Stimulated activated naive CD4-positive, alpha-beta T cell (primary cell): ENCODE measurements at regions not wholly inside any gene's neighbourhood (a gene's known extent, or its start where the extent isn't known, plus 50 kb on each side); places are given as distances from the start of the nearest gene placed in this dataset.

Source experiments
- DNase-seq, 6 experiments: peaks; one replicate each; lab custom pipeline; 2025; lab: John Stamatoyannopoulos, UW

DNA sequence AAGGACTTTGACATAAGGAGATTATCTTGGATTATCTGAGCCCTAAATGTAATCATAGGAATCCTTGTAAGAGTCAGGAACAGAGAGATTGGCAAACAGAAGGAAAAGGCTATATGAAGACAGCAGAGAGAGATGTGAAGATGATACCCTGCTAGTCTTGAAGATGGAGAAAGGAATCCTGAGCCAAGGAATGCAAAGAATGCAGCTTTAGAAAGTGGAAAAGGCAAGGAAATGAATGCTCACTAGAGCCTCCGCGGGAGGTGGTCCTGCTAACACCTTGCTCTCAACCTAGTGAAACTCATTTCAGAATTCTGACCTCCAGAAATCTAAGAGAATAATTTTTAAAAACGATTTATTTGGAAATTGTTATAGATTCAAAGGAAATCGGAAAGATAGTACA, 117.1 kb downstream of the TBXT start:
- DNase-seq: no peak

DNA sequence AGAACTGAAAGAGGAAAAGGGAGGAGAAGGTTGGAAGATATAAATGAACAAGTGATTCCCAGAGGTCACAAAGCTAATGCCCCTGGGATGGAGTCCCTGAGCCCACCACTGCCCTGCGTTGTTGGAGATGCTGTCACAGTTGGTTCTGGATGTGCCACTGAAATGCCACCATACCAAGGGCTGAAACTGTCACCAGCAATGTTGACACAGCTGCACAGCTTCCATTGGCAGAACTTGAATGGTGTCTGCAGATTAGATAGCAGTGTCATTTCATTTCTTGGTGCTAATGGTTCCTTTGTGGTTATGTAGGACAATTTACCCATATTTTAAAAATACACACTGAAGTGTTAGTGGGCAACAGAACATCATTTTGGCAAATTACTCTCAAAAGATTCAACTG, 120.7 kb downstream of the TBXT start:
- DNase-seq: no peak

DNA sequence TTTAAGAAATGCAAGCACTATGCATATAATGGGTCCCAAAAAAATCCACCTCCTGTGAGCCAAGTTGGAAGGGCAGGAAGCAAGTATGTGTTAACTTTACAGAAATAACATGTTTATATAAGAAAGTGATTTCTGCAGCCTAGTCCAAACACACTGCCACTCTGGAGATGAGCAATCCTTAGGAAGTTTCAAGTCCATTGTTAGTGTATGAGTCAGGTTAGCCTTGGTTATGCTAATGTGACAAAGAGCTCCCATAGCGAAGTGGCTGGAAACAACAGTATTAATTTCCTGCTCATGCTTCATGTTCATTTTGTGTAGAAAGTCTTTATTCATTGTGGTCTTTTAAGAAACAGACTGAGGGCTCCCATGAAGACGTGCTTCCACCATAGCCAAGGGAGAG, 121.4 kb downstream of the TBXT start:
- no peak for DNase-seq

DNA sequence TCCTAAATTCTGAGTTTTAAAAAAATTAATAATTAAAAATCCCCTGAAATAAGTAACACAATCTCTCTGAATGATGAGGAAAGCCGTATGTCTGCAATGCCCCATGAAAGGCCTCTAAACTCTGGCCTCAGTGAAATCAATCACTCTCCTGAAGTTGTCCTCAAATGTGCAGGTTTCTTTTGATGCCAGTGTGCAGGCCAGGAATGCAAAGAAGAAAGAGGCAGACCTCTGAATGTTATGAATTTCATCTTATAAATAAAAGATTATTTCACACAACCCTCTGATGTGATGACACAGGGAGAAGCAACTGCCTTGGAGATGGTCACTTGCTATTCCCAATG, 121.8 kb downstream of the TBXT start:
- DNase-seq: no peak

DNA sequence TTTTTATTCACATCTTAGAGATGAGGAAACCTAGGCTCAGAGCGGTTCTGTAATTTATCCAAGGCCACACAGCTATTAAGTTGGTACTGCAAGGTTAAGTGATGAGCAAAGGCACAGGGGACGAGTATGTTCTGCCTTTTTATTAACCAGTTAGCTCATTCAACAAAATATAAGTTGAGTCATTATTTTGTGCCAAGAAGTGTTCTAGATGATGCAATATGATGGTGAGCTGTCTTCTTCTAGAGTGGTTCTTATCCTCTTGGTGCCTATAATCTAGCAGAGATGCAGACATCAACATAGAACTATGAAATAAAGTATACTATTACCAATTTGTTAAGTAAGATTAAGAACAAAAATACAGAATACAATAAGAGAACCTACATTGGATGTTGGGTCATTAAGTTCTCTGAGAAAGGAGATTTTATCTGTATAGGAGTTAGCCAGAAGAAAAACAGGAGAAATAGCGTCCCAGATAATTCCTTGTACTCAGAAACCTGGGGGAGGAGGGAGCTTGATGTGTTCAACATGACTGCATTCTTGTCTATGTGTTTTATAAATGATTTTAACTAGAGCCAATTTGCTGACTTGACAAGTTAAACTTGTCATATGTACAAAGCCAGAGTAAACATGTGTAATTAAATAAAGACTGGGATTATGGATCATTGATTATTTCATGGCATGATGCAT, 122.3 kb downstream of the TBXT start:
- DNase-seq: no peak

DNA sequence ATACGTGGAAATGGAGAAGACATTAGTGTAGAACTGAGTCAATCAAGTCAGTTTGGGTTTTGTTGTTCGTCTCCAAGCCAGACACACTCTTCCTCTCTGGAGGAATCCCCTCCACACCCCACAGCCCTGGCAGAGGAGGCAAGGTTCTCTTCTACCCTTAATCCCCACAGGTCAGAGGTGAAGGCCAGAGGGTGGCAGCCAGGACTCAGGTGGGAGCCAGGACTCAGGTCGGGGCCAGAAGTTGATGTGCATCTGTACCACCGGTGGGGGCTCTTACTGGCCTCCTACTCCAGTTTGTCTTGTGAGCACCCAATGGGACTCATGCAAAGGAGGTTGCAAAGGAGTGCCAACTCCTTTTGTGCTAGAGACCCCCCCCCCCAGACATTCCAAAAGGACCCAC, 126.4 kb downstream of the TBXT start:
- DNase-seq: no peak

DNA sequence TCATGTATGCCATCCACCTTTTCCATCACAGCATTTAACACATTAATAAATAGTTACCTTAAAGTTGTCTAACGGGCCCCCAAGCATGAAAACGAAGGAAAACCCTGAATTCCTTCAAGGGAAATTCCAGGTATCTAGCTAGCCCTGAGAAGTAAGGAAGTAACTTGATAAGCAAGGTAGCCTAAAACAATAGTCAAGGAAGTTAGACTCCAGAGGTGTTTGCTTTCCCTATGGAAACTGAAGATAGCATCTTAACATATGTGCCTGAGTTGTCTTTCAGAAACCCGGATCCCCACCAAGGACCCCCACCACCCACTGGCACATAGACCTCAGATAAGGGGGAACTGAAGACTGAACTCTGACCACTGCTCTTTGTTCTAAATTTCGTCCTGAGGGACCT, 127.4 kb downstream of the TBXT start:
- no peak for DNase-seq

DNA sequence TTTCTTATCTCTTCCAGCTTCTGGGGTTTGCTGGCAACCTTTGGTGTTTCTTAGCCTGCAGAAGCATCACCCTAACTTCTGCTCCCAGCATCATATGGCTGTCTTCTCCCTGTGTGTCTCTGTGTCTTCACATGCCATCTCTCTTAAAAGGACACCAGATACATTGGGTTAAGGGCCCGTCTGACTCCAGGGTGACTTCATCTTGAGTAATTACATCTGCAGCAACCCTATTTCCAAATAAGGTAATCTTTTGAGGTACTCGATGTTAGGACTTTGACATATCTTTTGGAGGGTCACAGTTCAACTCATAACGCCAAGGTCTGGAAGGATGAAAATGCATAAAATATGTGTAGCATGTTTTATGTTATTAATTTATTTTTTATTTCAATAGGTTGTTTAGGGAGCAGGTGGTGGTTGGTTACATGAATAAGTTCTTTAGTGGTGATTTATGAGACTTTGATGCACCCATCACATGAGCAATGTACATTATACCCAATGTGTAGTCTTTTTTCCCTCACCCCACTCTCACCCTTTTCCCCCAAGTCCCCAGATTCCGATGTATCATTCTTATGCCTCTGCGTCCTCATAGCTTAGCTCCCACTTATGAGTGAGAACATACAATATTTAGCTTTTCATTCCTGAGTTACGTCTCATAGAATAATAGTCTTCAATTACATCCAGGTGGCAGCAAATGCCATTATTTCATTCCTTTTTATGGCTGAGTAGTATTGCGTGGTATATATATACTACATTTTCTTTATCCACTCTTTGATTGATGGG, 131.1 kb downstream of the TBXT start:
- no peak for DNase-seq

DNA sequence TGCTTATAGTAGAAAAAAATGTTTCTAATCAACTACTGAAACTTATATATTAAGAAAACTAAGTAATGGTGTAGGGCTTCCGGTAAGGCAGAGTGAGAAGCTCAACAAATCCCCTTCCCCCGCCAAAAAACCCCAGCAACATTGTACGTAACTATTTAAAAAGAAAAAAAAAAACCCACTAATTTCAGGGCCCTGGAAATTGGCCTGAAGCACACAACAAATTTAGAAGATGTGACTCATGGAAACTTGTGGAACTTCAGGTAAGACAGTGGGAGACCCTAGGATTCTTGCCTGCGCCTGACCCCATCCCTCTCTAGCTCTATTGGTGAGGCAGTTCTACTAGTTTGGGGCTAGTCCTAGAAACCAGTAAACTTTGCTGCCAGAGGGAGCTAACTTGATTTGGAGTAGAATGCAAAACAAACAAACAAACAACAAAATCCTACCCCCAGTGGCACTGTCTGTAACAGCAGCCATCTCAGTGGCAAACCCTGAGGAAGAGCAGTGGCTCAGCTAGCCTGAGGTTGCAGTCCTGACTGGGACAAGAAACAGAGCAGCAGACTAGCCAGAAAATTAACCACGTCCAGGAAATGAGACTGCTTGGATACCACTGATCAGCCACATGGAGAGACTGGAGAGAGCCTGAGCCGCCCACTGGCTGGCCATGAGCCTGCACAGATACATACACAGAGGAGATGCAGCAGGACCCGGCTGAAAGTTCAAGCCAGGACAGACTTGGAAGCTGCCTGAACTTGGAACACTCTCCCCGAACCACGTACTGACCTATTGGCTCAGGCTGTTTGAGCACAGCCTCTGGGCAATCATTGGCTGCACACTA, 135.1 kb downstream of the TBXT start:
- DNase-seq: no peak

DNA sequence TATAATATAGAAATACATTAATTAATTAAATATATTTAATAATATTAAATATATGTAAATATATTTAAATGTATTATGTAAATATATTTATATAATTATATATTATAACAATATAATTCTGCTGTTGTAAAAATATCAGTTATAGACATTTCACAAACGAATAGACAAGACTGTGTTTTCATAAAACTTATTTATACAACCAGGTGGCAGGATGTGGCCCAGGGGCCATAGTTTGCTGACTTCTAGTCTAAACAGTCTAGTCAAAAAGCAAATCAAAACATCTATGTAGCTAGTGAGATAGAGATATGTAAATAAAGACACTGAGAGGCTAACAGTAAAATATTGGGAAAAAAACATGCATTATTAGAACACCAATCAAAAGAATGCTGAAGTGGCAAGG, 136.4 kb downstream of the TBXT start:
- DNase-seq: no peak

DNA sequence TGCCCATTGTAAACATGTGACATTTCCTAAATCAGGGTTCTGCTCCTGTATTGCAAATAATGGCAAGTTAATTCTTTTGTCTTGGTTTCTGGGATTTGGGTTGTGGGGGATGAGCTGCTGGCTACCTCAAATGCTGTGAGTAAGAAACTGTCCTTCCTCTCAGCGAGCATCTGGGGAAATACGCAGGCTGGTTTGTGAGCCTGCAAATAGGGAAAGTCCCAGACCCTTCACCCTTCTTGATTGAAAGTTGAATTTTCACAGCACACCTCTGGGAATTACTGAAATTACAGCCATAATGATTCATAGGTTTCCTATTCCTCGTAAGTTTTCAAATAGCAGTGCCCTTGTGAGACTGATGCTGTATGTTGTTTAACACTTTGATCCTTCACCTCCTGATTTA, 138.1 kb downstream of the TBXT start:
- DNase-seq: no peak

DNA sequence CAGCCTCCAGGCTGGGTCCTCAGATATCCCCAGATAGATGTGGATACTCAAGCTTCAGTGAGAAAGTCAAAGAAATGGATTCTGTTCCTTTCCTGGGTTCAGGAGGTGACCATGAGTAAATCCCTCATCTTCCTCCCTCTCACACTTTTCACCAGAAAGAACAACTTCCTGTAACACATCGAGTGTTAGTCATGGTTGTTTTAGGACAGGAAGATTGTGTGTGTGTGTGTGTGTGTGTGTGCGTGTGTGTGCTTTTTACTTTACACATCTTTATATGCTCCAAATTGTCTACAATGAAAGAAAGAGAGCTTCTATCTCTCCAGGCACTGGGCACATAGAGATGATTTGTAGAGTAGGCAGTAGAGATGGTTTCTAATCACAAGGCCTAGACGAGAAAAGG, 139.9 kb downstream of the TBXT start:
- no peak for DNase-seq

DNA sequence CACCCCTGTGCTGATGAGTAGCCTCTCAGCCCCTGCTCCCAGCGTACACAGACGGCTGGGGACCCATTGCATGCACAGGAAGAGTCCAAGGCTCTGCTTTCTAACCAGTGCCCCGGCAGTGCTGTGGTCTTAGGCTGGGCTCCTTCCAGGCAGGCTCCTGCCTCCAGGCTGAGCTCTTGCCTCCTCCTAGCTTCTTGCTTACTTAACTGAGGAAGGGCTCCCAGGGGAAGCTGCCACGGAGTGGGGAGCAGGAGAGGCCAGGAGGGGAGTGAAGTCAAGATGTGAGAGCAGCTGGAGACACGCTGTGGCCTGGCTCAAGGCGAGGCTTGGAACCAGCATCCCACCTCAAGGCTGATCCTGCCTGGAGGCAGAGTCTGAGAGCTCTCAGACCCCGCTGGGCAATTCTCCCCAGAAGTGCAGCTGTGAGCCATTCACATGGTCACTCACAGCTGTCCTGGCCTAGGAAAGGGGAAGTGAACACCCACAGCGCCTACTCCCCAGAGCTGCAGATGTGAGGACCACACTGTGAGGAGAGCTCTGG, 141.0 kb downstream of the TBXT start:
- DNase-seq: no peak

DNA sequence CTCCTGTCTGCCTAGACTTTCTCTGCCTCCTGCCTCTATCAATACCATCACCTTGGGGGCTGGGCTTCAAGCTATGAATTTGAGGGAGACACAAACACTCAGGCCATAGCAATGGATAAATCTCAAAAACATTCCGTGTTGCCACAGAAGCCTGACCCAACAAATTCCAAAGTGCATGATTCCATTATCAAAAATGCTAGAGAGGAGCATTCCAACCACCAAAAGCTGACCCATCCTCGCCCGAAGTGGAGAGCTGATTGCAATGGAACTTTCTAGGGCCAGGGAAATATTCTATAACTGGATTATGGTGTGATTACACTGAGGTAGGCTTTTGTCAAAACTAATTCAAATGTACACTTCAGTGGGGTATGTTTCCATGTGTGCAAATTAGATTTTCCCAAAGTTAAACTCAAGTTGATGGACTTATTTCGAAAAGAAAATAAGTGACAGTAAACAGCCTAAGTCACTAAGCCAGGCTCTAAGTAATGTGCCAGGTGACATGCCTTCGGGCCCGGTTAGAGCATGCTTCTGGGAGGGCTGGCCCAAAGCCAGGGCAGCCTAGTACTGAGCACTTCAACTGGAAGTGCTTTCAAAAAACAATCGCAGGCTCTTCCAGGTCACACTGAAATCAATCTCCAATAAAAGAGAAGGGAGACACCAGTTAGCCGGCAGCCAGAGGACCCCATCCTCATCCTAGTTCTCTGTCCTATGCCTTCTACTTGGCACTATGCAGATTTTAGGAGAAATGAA, 142.3 kb downstream of the TBXT start:
- DNase-seq: no peak

DNA sequence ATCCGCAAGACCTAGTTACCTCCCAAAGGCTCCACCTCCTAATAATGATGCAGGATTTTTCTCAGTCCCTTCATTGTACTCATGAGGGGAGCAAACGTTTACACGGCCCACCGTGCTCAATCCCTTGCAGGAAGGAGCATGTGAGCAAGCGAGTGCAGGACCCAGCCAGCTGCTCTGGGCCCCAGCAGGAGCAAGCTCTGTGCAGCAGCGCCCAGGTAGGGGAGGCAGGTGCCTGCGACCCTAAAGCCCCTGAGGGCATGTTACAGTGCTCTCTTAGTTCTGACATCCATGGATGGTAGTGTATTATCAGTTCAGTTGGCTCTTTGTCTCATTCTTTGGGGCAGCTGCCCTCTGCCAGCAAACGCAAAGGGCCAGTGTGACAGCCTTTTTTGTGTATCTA, 143.4 kb downstream of the TBXT start:
- DNase-seq: no peak

DNA sequence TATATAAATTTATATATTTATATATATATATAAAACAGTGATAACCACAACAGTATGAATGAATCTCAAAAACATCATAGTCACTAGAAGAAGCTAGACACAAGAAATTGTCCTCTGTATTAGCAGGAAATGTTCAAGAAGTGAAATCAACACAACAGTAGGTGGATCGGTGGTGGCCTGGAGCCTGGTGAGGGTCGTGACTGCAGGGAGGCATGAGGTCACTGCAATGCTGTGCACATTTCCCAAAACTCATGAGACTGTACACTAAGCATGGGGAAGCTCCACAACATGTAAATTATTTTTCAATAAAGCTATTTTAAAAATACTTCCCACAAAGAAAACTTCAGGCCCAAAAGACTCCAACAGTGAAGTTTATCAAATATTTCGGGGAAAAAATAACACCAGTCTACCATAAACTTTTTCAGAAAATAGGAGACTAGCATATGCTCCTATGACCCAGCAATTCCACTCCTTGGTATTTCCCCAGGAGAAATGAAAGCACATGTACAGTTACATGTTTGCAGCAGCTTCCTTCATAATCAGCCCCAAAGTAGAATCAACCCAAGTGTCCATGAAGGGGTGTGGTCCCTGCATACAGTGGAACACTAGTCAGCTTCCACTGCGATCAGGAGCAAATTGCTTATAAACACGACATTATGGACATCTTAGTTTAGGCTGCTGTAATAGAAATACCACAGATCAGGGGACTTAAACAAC, 144.2 kb downstream of the TBXT start:
- no peak for DNase-seq

DNA sequence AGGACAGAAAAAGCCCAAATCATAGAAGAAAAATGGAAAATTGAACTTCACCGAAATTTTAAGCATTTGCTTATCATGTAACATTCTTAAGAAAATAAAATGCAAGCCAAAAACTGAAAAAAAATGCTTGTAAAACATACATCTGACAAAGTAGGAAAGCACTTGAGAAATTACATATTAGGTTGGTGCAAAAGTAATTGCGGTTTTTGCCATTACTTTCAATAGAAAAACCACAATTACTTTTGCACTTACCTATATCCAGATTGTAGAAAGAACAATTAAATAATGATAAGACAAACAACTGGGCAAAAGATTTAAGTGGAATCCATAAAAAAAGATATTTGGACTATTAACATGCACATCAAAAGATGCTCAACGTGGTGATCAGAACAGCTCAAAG, 146.2 kb downstream of the TBXT start:
- DNase-seq: no peak

DNA sequence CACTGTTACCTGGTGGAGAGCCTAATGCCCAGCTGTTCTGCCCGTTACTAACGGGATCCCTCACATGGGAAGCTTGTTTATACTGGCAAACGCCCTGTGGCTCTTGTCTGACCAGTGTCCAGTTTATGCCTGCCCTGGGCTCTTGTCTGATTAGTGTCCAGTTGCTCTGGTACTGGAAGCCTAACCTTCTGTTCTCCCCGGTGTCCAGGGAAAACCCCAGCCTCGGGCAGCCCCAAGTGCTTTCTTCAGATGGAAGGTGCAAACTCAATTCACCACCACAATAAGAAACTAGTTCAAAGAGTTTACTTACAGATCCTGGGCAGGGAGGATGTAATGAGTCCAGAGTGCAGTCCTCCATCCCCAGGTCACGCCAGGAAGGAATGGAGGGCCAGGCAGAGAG, 148.4 kb downstream of the TBXT start:
- no peak for DNase-seq

DNA sequence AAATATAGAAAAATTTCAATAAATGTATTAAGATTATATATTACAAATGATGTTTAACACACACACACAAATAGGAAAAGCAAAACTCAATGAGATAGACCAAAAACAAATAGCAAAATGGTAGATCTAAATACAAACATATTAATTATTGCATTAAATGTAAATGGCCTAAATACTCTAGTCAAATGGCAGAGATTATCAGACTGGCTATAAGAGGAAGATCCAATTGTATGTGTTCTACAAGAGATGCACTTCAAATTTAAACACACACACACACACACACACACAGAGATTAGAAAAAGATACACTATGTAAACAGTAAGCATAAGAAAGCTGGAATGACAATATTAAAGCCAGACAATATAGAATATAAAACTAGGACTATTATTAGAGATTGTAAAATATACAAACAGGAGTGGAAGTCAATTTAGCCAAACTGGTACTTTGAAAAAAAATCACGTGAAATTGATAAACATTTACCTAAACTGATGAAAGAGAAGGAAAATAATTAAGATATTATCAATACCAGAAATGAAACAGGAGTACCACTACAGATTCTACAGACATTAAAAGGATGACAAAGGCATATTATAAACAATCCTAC, 150.5 kb downstream of the TBXT start:
- DNase-seq: no peak

DNA sequence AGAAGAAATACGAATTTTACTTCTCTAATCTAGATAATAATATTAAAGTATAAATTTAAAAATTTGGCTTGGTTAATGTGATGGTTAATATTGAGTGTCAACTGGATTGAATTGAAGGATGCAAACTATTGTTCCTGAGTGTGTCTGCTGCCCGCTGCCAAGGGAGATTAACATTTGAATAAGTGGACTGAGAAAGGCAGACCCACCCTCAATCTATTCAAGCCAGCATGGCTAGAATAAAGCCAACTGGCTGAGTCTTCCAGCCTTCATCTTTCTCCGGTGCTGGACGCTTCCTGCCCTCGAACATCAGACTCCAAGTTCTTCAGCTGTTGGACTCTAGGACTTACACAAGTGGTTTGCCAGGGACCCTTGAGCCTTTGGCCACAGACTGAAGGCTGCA, 152.7 kb downstream of the TBXT start:
- no peak for DNase-seq
